K562 (cell line): ENCODE measurements at regions not wholly inside any gene's neighbourhood (a gene's known extent, or its start where the extent isn't known, plus 50 kb on each side); places are given as distances from the start of the nearest gene placed in this dataset.
A peak's percentile ranks its signal among the peaks of the same experiment; 100 is the strongest.

Experiments
- ATAC-seq: fragments of 200-7000 bp; cut with Tn5 transposase; 3 replicates; pipeline ENCODE4 v1.9.1; 2020; ENCODE audit warnings: moderate library complexity
- BruUV-seq: library from RNA; stranded (reverse); fragments of 400-500 nt; replicated peaks from 2 replicates; lab custom pipeline; 2021; lab: Mats Ljungman, UMichigan
- CTCF ChIA-PET: fragments of 300-600 bp; formaldehyde crosslinking; extraction: SDS; loops from one replicate; lab custom pipeline; 2021; ENCODE audit warnings: low intra/inter-chr PET ratio; lab: Yijun Ruan, JAX
- POLR2A ChIA-PET: fragments of 300-600, 350-650 bp; sonication (Branson Sonifier 250); formaldehyde crosslinking; extraction: SDS; loops from one replicate; lab custom pipeline; 2021; ENCODE audit warnings: antibody characterized with exemption, inconsistent platforms; lab: Yijun Ruan, JAX
- DNase-seq, 4 experiments: peaks; one replicate each; pipeline versions ENCODE4 v3.0.0 to v3.0.0-alpha.2; 2011 to 2018; ENCODE audit warnings: low spot score in 3 of 4, mixed read lengths in 3 of 4; ENCODE audit errors: extremely low read depth in 1 of 4
- FAIRE-seq: peaks from 2 replicates; lab custom pipeline; 2011; peaks lifted over from hg19 to GRCh38; lab: Jason Lieb, UNC
- H2AFZ ChIP-seq: 2 replicates; pipeline ENCODE4 v1.6.0; 2011; ENCODE audit warnings: low read depth, low read length, control low read depth, inconsistent platforms
- H3K27ac ChIP-seq: fragments of 200-600 bp; 3 replicates; pipeline ENCODE4 v1.8.0; 2011; ENCODE audit warnings: low read depth, mild to moderate bottlenecking, control low read depth, inconsistent platforms, low read length, moderate library complexity, mixed read lengths; ENCODE audit errors: extremely low read depth
- H3K27me3 ChIP-seq, 2 experiments: fragments of 300-600 bp in 1 of 2; 2 replicates in 1 of 2; 3 replicates in 1 of 2; pipeline versions ENCODE4 v1.6.0 to v1.8.0; 2011; ENCODE audit warnings: inconsistent platforms in 2 of 2, low read length in 2 of 2, mild to moderate bottlenecking in 1 of 2, mixed read lengths in 1 of 2, moderate library complexity in 1 of 2; ENCODE audit not compliant: control insufficient read depth in 2 of 2, insufficient read depth in 2 of 2
- H3K36me3 ChIP-seq: fragments of 300-600 bp; 3 replicates; pipeline ENCODE4 v1.8.0; 2011; ENCODE audit warnings: mild to moderate bottlenecking, low read length, inconsistent platforms; ENCODE audit not compliant: control insufficient read depth, insufficient read depth
- H3K4me1 ChIP-seq, 2 experiments: fragments of 200-600 bp in 1 of 2; replicated peaks in 1 of 2; 2 replicates in 1 of 2; 3 replicates in 1 of 2; pipeline versions ENCODE4 v1.5.1 to v1.8.0; 2011; ENCODE audit warnings: inconsistent platforms in 2 of 2, low read length in 2 of 2, mild to moderate bottlenecking in 1 of 2, mixed read lengths in 1 of 2, moderate library complexity in 1 of 2; ENCODE audit not compliant: control insufficient read depth in 2 of 2, insufficient read depth in 2 of 2
- H3K4me2 ChIP-seq: 2 replicates; pipeline ENCODE4 v1.6.1; 2011; ENCODE audit warnings: low read length, control low read depth, inconsistent platforms, mixed read lengths; ENCODE audit not compliant: insufficient read depth
- H3K4me3 ChIP-seq: fragments of 200-600 bp; sonication (generic), shearing (Covaris generic); 2 replicates; pipeline ENCODE4 v1.5.1; 2016; ENCODE audit warnings: control low read depth, inconsistent platforms
- H3K79me2 ChIP-seq: fragments of 200-600 bp; 3 replicates; pipeline ENCODE4 v1.8.0; 2011; ENCODE audit warnings: low read length, inconsistent platforms; ENCODE audit not compliant: control insufficient read depth, insufficient read depth
- H3K9ac ChIP-seq, 2 experiments: 2 replicates each; pipeline versions ENCODE4 v1.6.0 to v1.6.1; 2011; ENCODE audit warnings: low read depth in 2 of 2, low read length in 2 of 2, control low read depth in 1 of 2, inconsistent platforms in 1 of 2, mild to moderate bottlenecking in 1 of 2, mixed read lengths in 1 of 2; ENCODE audit not compliant: insufficient read depth in 1 of 2
- H3K9me1 ChIP-seq: one replicate; pipeline ENCODE4 v1.6.0; 2011; ENCODE audit warnings: inconsistent platforms, mild to moderate bottlenecking, low read length, moderate library complexity; ENCODE audit not compliant: control insufficient read depth, insufficient read depth
- H3K9me3 ChIP-seq: replicated peaks from 2 replicates; pipeline ENCODE4 v1.5.1; 2011; ENCODE audit warnings: low read depth, low read length, inconsistent platforms; ENCODE audit not compliant: control insufficient read depth, insufficient read depth
- H4K20me1 ChIP-seq: replicated peaks from 2 replicates; pipeline ENCODE4 v1.6.1; 2011; ENCODE audit warnings: low read length, inconsistent platforms, mixed read lengths; ENCODE audit not compliant: control insufficient read depth, insufficient read depth
- HDAC8 ChIP-seq: fragments of 450-650 bp; IDR thresholded peaks from 2 replicates; pipeline ENCODE4 v1.6.1; 2016; ENCODE audit warnings: mild to moderate bottlenecking, missing genetic modification characterization, moderate library complexity, missing compliant biosample characterization
- NFRKB ChIP-seq: fragments of 450-650 bp; IDR thresholded peaks from 2 replicates; pipeline ENCODE4 v1.6.1; 2016; ENCODE audit warnings: low read depth
- NRF1 ChIP-seq, 2 experiments: fragments of 450-650 bp; IDR thresholded peaks in 1 of 2; conservative IDR thresholded peaks in 1 of 2; 2 replicates each; pipeline ENCODE4 v1.6.1; 2014; ENCODE audit warnings: mild to moderate bottlenecking in 2 of 2
- PML ChIP-seq: IDR thresholded peaks from 2 replicates; pipeline ENCODE4 v1.6.1; 2012; ENCODE audit warnings: low read length, inconsistent platforms
- SMARCA4 ChIP-seq: fragments of 450-650 bp; IDR thresholded peaks from 2 replicates; pipeline ENCODE4 v1.6.1; 2016
- TAF15 ChIP-seq: fragments of 200-400 bp; formaldehyde crosslinking; IDR thresholded peaks from 2 replicates; pipeline ENCODE4 v1.6.1; 2017; ENCODE audit warnings: mild to moderate bottlenecking, low read depth, low read length, moderate library complexity
- VEZF1 ChIP-seq: fragments of 200-800 bp; sonication (Bioruptor generic); IDR thresholded peaks from 2 replicates; pipeline ENCODE4 v1.6.1; 2017; ENCODE audit warnings: missing genetic modification characterization, missing compliant biosample characterization
- XRCC5 ChIP-seq: fragments of 200-400 bp; formaldehyde crosslinking; IDR thresholded peaks from 2 replicates; pipeline ENCODE4 v1.6.1; 2017; ENCODE audit warnings: low read depth, mild to moderate bottlenecking, low read length
- ZFP1 ChIP-seq: fragments of 450-650 bp; formaldehyde crosslinking; IDR thresholded peaks from 2 replicates; pipeline ENCODE4 v1.4.0; 2020; ENCODE audit warnings: mild to moderate bottlenecking, mixed read lengths
- ZFP36 ChIP-seq: fragments of 150-350 bp; IDR thresholded peaks from 2 replicates; pipeline ENCODE4 v1.6.1; 2018; ENCODE audit warnings: low read length, low read depth; ENCODE audit not compliant: partially characterized antibody
- ZNF431 ChIP-seq: sonication (generic); formaldehyde crosslinking; IDR thresholded peaks from 2 replicates; pipeline ENCODE4 v1.8.0; 2022; ENCODE audit warnings: mild to moderate bottlenecking, missing genetic modification reagents
- ZNF668 ChIP-seq: fragments of 250-450 bp; sonication (Bioruptor Pico); IDR thresholded peaks from 2 replicates; pipeline ENCODE4 v1.8.0; 2022; ENCODE audit warnings: mild to moderate bottlenecking, inconsistent platforms
- WGBS: fragments of 100-300 bp; shearing (Covaris generic); methylation state at CpG from one replicate; pipeline ENCODE4 v1.1.6; 2016; ENCODE audit warnings: low coverage, mixed read lengths; ENCODE audit not compliant: insufficient coverage; ENCODE audit errors: missing lambda C conversion rate; 5-methylcytosine and 5-hydroxymethylcytosine counted together
- in situ Hi-C: fragments of 300-500 bp; cut with MboI; formaldehyde crosslinking; loops from 4 replicates; pipeline ENCODE4 v1.15.0; 2018; ENCODE audit warnings: inconsistent platforms, mixed read lengths
- intact Hi-C: fragments of 100-400 bp; cut with micrococcal nuclease; formaldehyde crosslinking; loops from 2 replicates; pipeline ENCODE4 v1.14.2; 2022
- TF ChIP-seq, protein P1 (sequence below): sonication (generic); formaldehyde crosslinking; IDR thresholded peaks from 2 replicates; pipeline ENCODE4 v1.8.0; 2022; ENCODE audit warnings: mild to moderate bottlenecking, missing genetic modification reagents
- TF ChIP-seq, protein P2 (sequence below): fragments of 450-650 bp; formaldehyde crosslinking; IDR thresholded peaks from 2 replicates; pipeline ENCODE4 v1.4.0; 2022; ENCODE audit warnings: mild to moderate bottlenecking, moderate library complexity
- TF ChIP-seq, protein P3 (sequence below): fragments of 250-450 bp; sonication (Bioruptor Pico); IDR thresholded peaks from 2 replicates; pipeline ENCODE4 v1.8.0; 2021; ENCODE audit warnings: borderline replicate concordance, mild to moderate bottlenecking, moderate library complexity; ENCODE audit not compliant: poor library complexity, severe bottlenecking
- TF ChIP-seq, protein P4 (sequence below): fragments of 450-650 bp; conservative IDR thresholded peaks from 2 replicates; pipeline ENCODE4 v1.6.1; 2016; ENCODE audit warnings: missing genetic modification characterization, low read depth, mild to moderate bottlenecking, missing compliant biosample characterization, moderate library complexity

DNA sequence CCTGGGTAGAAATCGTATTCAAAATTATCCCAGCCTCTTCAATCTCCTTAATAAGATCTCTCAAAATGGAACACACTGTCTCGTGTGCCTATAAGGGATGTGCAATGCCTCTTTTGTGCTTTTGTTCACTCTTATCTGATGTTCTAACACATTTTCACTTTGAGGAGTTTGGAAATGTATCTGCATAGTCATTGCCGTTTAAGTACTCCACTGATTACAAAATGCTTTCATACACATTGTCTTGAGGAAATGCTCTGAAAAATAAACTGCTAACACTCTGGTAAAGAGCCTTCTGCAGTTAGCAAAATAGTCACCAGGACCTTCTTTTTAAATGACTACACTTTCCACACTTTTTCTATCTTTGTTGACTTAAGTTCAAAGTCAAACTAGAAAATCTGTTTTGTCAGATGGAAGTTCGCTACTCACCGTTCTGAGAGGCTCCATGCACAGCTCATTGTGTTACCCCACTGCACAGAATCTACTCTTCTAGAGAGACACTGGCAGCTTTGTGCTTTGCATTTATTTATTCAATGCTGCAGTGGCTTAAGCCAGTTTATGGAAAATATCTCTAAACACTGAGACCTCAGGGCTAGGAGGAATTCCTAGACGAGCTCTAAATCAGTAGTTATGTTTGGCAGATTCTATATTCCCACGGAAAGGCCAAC is 159.0 kb downstream of the CHIC2 start:
- peaks cover 0 to 5% of the 10 kb centered on the region in 2 experiments; a peak in 1 of 5 replicates for H3K4me1 ChIP-seq
- WGBS: 2% methylated on average over 7 of the region's 7 CpGs

More for the DNA sequence above, 159.0 kb downstream of the CHIC2 start:
- Histone ChIP-seq H4K20me1 (no peaks in the 10 kb centered on the region), H3K27me3 (peaks cover 4 to 10% of the 10 kb centered on the region in 2 experiments; a peak in 4 of 5 replicates), H3K27ac (no peak overlapping the region), H3K79me2 (no peaks in the 10 kb centered on the region), H3K9me3 (no peaks in the 10 kb centered on the region), H3K4me3 (no peak overlapping the region), H3K36me3 (no peaks in the 10 kb centered on the region), H3K9ac (no peak overlapping the region), H2AFZ (no peak overlapping the region), H3K9me1 (no peaks in the 10 kb centered on the region), H3K4me2 (peak overlapping the region; percentile 35; the same call in 1 of the 2 replicates)
- POLR2A ChIA-PET: interaction anchor here (0.6 kb wide), 1 partner anchor 431 kb away, joined by 3 read pairs; no protein-coding TSS in a partner anchor
- DNase-seq (no peak), FAIRE-seq (no peak), ATAC-seq (no peak)
- in situ Hi-C loops: loop anchor here (5.0 kb wide), 1 partner anchor 322 kb away; the partner anchor contains the start of gene PDGFRA
- intact Hi-C loops: loop anchor here (5.0 to 10.0 kb wide), 2 partner anchors 708 to 891 kb away; no protein-coding TSS in a partner anchor
- TF ChIP-seq HDAC8 (tag) (no peak), VEZF1 (no peak), ZNF668 (CRISPR knock-in tag) (no peak), NRF1 (conservative IDR thresholded peaks at IDR 0.05 in 1 of 2, IDR thresholded peaks at IDR 0.05 in 1 of 2) (no peak), PML (no peak), SMARCA4 (no peak), ZFP1 (CRISPR knock-in tag) (no peak), ZNF431 (no peak), ZFP36 (no peak), XRCC5 (no peak), NFRKB (no peak), TAF15 (no peak)
- TF ChIP-seq, protein P1, sequence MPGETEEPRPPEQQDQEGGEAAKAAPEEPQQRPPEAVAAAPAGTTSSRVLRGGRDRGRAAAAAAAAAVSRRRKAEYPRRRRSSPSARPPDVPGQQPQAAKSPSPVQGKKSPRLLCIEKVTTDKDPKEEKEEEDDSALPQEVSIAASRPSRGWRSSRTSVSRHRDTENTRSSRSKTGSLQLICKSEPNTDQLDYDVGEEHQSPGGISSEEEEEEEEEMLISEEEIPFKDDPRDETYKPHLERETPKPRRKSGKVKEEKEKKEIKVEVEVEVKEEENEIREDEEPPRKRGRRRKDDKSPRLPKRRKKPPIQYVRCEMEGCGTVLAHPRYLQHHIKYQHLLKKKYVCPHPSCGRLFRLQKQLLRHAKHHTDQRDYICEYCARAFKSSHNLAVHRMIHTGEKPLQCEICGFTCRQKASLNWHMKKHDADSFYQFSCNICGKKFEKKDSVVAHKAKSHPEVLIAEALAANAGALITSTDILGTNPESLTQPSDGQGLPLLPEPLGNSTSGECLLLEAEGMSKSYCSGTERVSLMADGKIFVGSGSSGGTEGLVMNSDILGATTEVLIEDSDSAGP: no peak
- TF ChIP-seq, protein P2, sequence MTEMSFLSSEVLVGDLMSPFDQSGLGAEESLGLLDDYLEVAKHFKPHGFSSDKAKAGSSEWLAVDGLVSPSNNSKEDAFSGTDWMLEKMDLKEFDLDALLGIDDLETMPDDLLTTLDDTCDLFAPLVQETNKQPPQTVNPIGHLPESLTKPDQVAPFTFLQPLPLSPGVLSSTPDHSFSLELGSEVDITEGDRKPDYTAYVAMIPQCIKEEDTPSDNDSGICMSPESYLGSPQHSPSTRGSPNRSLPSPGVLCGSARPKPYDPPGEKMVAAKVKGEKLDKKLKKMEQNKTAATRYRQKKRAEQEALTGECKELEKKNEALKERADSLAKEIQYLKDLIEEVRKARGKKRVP (CRISPR knock-in tag): no peak
- TF ChIP-seq, protein P3, sequence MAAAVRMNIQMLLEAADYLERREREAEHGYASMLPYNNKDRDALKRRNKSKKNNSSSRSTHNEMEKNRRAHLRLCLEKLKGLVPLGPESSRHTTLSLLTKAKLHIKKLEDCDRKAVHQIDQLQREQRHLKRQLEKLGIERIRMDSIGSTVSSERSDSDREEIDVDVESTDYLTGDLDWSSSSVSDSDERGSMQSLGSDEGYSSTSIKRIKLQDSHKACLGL: no peak
- TF ChIP-seq, protein P4, sequence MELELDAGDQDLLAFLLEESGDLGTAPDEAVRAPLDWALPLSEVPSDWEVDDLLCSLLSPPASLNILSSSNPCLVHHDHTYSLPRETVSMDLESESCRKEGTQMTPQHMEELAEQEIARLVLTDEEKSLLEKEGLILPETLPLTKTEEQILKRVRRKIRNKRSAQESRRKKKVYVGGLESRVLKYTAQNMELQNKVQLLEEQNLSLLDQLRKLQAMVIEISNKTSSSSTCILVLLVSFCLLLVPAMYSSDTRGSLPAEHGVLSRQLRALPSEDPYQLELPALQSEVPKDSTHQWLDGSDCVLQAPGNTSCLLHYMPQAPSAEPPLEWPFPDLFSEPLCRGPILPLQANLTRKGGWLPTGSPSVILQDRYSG: no peak
- CTCF ChIA-PET: no interaction called here
- BruUV-seq: no TSS peak
